ENCODE measurements at regions not wholly inside any gene's neighbourhood (a gene's known extent, or its start where the extent isn't known, plus 50 kb on each side); places are given as distances from the start of the nearest gene placed in this dataset.

- no peak for TF ChIP-seq CTCF (IDR thresholded peaks at IDR 0.05; ENCODE audit: insufficient read depth, low read length, poor library complexity, severe bottlenecking)
- TF ChIP-seq EZH2phosphoT487 (conservative IDR thresholded peaks at IDR 0.05; ENCODE audit: low read length), result no peak
Observed at GRCh38 chr1:208421486-208421885, 177.3 kb upstream of the PLXNA2 start.

All from SU-DHL-6 (cell line).